Activated naive CD4-positive, alpha-beta T cell treated with anti-CD3 and anti-CD28 coated beads for 36 hours (primary cell): ENCODE measurements at regions not wholly inside any gene's neighbourhood (a gene's known extent, or its start where the extent isn't known, plus 50 kb on each side); places are given as distances from the start of the nearest gene placed in this dataset.

Experiments used
- CTCF ChIA-PET: fragments of 350-600 bp; sonication (Branson Sonifier 250); formaldehyde crosslinking; loops from one replicate; lab custom pipeline; 2021; ENCODE audit warnings: antibody characterized with exemption; lab: Charles Lee
- DNase-seq: peaks from one replicate; pipeline ENCODE4 v3.0.0-alpha.2; 2020
- H3K27ac Mint-ChIP-seq: one replicate; pipeline ENCODE4 v1.8.0; 2021; ENCODE audit warnings: mild to moderate bottlenecking, mixed read lengths
- H3K27me3 Mint-ChIP-seq: one replicate; pipeline ENCODE4 v1.8.0; 2021; ENCODE audit warnings: low read depth, mixed read lengths
- H3K36me3 Mint-ChIP-seq: one replicate; pipeline ENCODE4 v1.8.0; 2021; ENCODE audit warnings: low read depth, mixed read lengths
- H3K4me1 Mint-ChIP-seq: one replicate; pipeline ENCODE4 v1.8.0; 2021; ENCODE audit warnings: low read depth, mixed read lengths
- H3K4me3 Mint-ChIP-seq: one replicate; pipeline ENCODE4 v1.8.0; 2021; ENCODE audit warnings: mild to moderate bottlenecking, moderate library complexity, mixed read lengths
- H3K9me3 Mint-ChIP-seq: one replicate; pipeline ENCODE4 v1.8.0; 2021; ENCODE audit warnings: mixed read lengths
- intact Hi-C: fragments of 100-400 bp; cut with micrococcal nuclease; formaldehyde crosslinking; loops from one replicate; pipeline ENCODE4 v1.15.1; 2023

DNA sequence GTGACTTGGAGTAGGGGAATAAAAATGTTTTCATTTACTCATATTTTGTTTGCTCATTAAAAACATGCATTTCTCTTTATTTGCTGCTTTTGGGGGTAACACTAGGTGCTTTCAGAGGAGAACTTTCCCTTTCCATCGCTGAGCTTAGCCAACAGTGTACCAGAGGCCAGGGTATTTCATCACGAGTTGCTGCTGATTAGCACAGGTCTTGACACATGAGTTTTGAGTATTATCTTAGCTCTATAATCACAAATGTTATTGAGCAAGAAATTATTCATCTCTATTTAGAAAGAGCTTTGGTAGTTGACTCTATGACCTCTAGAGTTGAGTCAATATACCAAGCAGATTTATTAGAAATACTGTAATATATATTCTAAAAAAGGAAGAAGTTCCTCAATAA, 375.9 kb downstream of the NXPH1 start:
- CTCF ChIA-PET, result no interaction called here
- intact Hi-C loops, result no loop called here
- Mint-ChIP-seq H3K9me3 (no peaks in the 10 kb centered on the region), H3K27me3 (no peaks in the 10 kb centered on the region), H3K4me1 (no peaks in the 10 kb centered on the region), H3K36me3 (no peaks in the 10 kb centered on the region), H3K4me3 (no peak overlapping the region), H3K27ac (no peak overlapping the region)
- no peak for DNase-seq

- CTCF ChIA-PET, result no interaction called here
- no peak for DNase-seq
- no peaks in the 10 kb centered on the region for H3K4me1 Mint-ChIP-seq
- no peaks in the 10 kb centered on the region for H3K36me3 Mint-ChIP-seq
- intact Hi-C loops, result no loop called here
- H3K4me3 Mint-ChIP-seq, result no peak overlapping the region
- no peaks in the 10 kb centered on the region for H3K27me3 Mint-ChIP-seq
- peaks cover 2% of the 10 kb centered on the region for H3K9me3 Mint-ChIP-seq
- H3K27ac Mint-ChIP-seq, result no peak overlapping the region
Measured at GRCh38 chr7:8817448-8818036, 384.1 kb downstream of the NXPH1 start.

DNA sequence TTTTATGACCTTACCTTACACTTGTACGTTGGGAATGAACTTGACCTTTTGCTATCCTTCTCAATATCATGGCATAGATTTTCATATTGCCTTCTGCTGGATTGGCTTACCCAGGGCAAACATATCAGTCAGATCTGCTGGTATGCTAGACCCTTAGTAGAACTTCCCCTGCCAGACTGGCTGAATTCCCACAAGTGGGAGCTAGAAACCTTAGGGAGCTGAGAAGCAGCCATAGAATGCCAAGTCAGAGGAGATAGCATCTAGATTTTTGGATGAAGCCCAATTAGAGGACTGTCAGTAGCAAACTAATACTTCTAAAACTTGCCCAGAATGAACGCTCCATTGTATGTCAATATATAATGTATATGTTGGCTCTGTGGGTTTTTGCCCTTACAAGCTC, 385.0 kb downstream of the NXPH1 start:
- Mint-ChIP-seq H3K4me1 (no peaks in the 10 kb centered on the region), H3K9me3 (peaks cover 7% of the 10 kb centered on the region), H3K27me3 (no peaks in the 10 kb centered on the region), H3K36me3 (no peaks in the 10 kb centered on the region), H3K27ac (no peak overlapping the region), H3K4me3 (no peak overlapping the region)
- intact Hi-C loops, result no loop called here
- CTCF ChIA-PET, result no interaction called here
- DNase-seq, result no peak

DNA sequence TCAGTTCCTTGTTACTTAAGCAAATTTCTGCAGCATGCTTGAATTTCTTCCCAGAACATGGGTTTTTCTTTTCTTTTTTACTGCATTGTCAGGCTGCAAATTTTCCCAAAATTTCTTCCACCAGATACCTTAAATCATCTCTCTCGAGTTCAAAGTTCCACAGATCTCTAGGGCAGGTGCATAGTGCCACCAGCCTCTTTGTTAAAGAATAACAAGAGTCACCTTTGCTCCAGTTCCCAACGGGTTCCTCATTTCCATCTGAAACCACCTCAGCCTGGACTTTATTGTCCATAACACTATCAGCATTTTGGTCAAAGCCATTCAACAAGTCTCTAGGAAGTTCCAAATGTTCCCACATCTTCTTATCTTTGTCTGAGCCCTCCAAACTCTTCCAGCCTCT, 389.2 kb downstream of the NXPH1 start:
- no peaks in the 10 kb centered on the region for H3K36me3 Mint-ChIP-seq
- intact Hi-C loops, result no loop called here

DNA sequence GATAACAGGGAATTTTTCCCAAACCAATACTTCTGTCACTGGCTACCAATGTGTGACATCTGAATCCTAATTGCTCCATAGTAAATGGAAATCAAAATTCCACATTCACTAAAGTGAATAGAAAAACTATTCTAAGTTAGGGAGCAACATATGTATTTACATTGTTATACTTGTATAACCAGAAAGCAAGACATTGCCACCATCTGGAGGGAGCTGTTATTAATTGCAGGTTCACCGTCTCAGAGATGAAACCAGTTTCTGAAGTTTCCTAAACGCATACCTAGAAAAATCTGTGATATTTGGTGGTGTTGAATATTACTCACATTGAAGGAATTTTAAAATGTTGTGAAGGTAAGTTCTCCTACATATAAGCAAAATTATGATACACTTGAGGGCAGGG, 390.1 kb downstream of the NXPH1 start:
- H3K4me3 Mint-ChIP-seq, result no peak overlapping the region
- no peak for DNase-seq
- intact Hi-C loops, result no loop called here
- H3K4me1 Mint-ChIP-seq, result no peaks in the 10 kb centered on the region
- H3K27me3 Mint-ChIP-seq, result no peaks in the 10 kb centered on the region
- H3K27ac Mint-ChIP-seq, result no peak overlapping the region
- peaks cover 7% of the 10 kb centered on the region for H3K9me3 Mint-ChIP-seq
- CTCF ChIA-PET, result no interaction called here
- no peaks in the 10 kb centered on the region for H3K36me3 Mint-ChIP-seq

More for the DNA sequence above, 389.2 kb downstream of the NXPH1 start:
- Mint-ChIP-seq H3K27ac (no peak overlapping the region), H3K9me3 (peaks cover 7% of the 10 kb centered on the region), H3K27me3 (no peaks in the 10 kb centered on the region), H3K4me1 (no peaks in the 10 kb centered on the region), H3K4me3 (no peak overlapping the region)
- CTCF ChIA-PET, result no interaction called here
- DNase-seq, result no peak

DNA sequence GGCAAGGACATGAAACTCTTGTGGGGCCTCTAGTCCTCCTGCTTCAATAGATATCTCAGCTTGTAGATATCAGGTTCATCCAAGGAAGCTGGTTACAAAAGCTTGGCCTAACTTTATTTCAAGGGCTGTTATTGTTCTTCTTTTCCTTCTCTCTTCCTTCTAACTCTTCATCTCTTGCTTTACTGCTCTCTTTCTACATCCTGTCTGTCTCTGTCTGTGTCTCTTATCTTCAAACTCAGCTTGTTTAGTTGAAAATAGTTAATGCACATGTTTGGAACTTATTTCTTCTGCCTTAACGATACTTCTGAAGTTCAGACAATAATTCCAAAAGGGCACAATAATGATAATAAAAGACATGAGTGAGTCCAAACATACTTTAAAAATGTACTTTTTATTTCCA, 393.9 kb downstream of the NXPH1 start:
- H3K27ac Mint-ChIP-seq, result no peak overlapping the region
- H3K27me3 Mint-ChIP-seq, result no peaks in the 10 kb centered on the region
- no peak overlapping the region for H3K4me3 Mint-ChIP-seq
- no peaks in the 10 kb centered on the region for H3K36me3 Mint-ChIP-seq
- no peaks in the 10 kb centered on the region for H3K4me1 Mint-ChIP-seq
- peaks cover 5% of the 10 kb centered on the region for H3K9me3 Mint-ChIP-seq
- no peak for DNase-seq
- intact Hi-C loops, result no loop called here
- CTCF ChIA-PET, result no interaction called here

GRCh38 chr7:8829100-8829499, 395.7 kb downstream of the NXPH1 start:
- no peak for DNase-seq
- CTCF ChIA-PET, result no interaction called here
- Mint-ChIP-seq H3K4me1 (no peaks in the 10 kb centered on the region), H3K9me3 (no peaks in the 10 kb centered on the region), H3K36me3 (no peaks in the 10 kb centered on the region), H3K27ac (no peak overlapping the region), H3K27me3 (no peaks in the 10 kb centered on the region), H3K4me3 (no peak overlapping the region)
- intact Hi-C loops, result no loop called here

DNA sequence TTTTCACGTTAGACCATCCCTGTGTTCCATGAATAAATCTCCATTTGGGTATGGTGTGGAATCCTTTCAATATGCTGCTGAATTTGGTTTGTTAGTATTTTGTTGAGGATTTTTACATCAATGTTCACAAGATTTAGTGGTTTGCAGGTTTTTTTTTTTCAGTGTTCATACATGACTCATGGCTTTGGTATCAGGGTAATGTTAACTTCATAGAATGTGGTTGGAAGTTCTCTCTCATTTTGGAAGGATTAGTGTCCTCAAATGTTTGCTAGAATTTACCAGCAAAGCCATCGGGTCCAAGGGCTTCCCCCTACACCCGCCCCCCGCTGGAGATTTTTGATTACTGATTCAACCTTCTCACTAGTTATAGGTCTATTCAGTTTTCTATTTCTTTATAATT, 398.0 kb downstream of the NXPH1 start:
- intact Hi-C loops, result no loop called here
- Mint-ChIP-seq H3K27me3 (no peaks in the 10 kb centered on the region), H3K9me3 (no peaks in the 10 kb centered on the region)

DNA sequence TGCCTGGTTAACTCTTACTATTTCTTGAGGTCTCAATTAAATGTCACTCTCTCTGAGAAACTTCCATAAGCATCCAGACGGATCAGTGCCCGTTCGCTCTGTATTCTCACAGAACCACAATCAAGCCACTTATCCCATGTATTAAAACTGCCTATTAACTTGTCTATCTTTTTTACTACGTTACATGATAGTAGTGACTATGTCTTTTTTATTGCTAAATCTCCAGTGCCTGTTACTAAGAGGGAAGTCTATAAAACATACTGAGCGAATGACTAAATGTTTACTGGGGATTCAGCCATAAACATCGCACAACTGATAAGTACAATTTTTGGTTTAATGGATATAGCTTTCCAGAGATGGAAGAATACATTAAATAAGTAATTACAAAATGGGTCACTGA, 399.9 kb downstream of the NXPH1 start:
- Mint-ChIP-seq H3K27ac (no peak overlapping the region), H3K9me3 (no peaks in the 10 kb centered on the region), H3K36me3 (no peaks in the 10 kb centered on the region), H3K27me3 (no peaks in the 10 kb centered on the region), H3K4me1 (no peaks in the 10 kb centered on the region), H3K4me3 (no peak overlapping the region)
- CTCF ChIA-PET, result interaction anchor here (1.3 kb wide), 1 partner anchor 11 kb away, joined by 3 read pairs; no protein-coding TSS in a partner anchor
- intact Hi-C loops, result no loop called here
- DNase-seq, result no peak

More for the DNA sequence above, 398.0 kb downstream of the NXPH1 start:
- H3K4me3 Mint-ChIP-seq, result no peak overlapping the region
- DNase-seq, result no peak
- CTCF ChIA-PET, result no interaction called here
- no peaks in the 10 kb centered on the region for H3K36me3 Mint-ChIP-seq
- H3K4me1 Mint-ChIP-seq, result no peaks in the 10 kb centered on the region
- no peak overlapping the region for H3K27ac Mint-ChIP-seq

DNA sequence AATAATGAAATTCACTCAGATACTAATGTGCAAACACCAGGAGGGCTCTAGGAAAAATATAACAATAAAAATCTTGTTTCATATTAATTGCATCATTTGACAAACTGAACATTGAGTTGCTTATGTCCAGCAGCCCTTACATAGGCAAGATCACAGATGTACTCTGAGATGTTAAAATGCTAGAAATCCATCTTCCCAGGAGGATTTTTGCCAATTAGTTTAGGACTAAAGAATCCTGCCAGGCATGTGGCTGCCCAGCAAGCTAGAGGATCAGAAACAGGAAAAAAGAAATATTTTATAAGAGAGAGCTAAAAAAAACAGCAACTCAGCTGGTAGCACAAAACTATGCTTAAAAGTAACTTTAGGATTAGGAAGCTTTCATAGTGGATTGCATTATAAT, 407.8 kb downstream of the NXPH1 start:
- intact Hi-C loops, result no loop called here
- Mint-ChIP-seq H3K4me1 (no peaks in the 10 kb centered on the region), H3K36me3 (no peaks in the 10 kb centered on the region), H3K9me3 (no peaks in the 10 kb centered on the region), H3K27ac (no peak overlapping the region), H3K4me3 (no peak overlapping the region), H3K27me3 (no peaks in the 10 kb centered on the region)
- no peak for DNase-seq
- CTCF ChIA-PET, result no interaction called here

DNA sequence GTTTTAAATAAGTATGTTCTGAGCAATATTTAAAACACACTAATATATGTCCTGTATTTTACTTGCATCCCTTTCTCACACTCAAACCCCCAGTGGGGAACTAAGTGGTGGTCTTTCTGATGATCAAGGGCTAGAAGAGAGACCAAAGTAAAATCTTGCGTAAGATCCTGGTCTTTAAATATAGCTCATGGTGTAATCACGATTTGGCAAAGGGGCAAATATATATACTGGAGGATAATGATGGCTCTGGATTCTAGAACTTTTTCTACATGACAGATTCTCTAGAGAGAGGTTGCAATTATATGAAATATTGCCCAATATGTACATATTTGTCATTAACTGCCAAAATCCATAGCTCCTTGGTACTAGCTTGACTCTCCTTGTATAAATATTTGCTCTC, 438.3 kb downstream of the NXPH1 start:
- DNase-seq, result no peak
- H3K9me3 Mint-ChIP-seq, result peaks cover 4% of the 10 kb centered on the region
- H3K27me3 Mint-ChIP-seq, result no peaks in the 10 kb centered on the region
- H3K36me3 Mint-ChIP-seq, result no peaks in the 10 kb centered on the region
- no peak overlapping the region for H3K4me3 Mint-ChIP-seq
- no peaks in the 10 kb centered on the region for H3K4me1 Mint-ChIP-seq
- CTCF ChIA-PET, result no interaction called here
- intact Hi-C loops, result no loop called here
- no peak overlapping the region for H3K27ac Mint-ChIP-seq

DNA sequence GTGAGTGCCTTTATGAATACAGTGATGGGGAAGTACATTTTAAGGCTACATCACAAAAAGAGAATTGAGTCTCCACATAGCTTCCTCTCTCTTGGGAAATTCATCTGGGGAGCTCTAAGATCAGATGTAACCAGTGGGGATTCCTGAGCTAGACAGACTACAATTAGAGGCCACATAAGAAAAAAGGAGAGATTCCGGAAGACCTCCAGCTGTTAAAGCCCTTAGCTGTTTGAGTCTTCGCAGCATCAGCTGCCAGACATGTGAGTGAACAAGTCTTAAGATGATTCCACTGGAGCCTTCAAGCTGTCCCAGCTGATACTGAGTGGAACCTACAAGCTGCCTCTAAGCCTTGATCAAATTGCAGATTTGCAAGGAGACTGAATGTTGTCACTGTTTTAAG, 448.5 kb downstream of the NXPH1 start:
- Mint-ChIP-seq H3K27ac (no peak overlapping the region), H3K36me3 (no peaks in the 10 kb centered on the region), H3K4me1 (no peaks in the 10 kb centered on the region), H3K27me3 (no peaks in the 10 kb centered on the region), H3K9me3 (peaks cover 15% of the 10 kb centered on the region), H3K4me3 (no peak overlapping the region)
- CTCF ChIA-PET, result no interaction called here
- DNase-seq, result no peak
- intact Hi-C loops, result no loop called here

DNA sequence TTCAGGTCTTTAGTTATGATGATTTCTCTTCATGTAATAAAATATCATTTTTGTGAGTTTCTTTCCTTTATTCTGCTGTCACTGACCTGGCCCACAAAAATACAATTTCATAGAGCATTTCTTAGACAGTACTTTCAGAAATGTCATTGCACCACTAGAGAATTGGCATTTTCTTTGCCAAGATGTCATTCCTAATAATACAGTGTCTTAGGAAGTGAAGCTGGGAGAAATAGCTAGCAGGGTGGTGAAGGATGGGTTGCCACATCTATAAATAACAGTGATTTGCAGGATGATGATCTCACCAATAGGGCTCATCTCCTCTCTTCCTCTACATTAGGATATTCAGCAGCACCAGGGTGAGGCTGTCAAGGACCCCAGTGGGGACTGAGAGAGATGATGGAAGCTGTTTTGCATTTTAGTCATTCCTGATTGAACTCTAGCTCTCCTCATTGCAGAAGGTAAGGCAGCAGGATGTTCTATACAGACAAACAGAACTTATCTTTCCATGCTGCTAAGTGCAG, 452.1 kb downstream of the NXPH1 start:
- no peaks in the 10 kb centered on the region for H3K36me3 Mint-ChIP-seq
- H3K27ac Mint-ChIP-seq, result no peak overlapping the region
- H3K9me3 Mint-ChIP-seq, result peaks cover 20% of the 10 kb centered on the region
- intact Hi-C loops, result no loop called here
- CTCF ChIA-PET, result no interaction called here
- DNase-seq, result no peak
- H3K4me1 Mint-ChIP-seq, result no peaks in the 10 kb centered on the region
- H3K27me3 Mint-ChIP-seq, result no peaks in the 10 kb centered on the region
- H3K4me3 Mint-ChIP-seq, result no peak overlapping the region
